Activated effector memory CD4-positive, alpha-beta T cell treated with Interleukin-2 at 50 U/mL for 16 hours (primary cell): ENCODE measurements at regions not wholly inside any gene's neighbourhood (a gene's known extent, or its start where the extent isn't known, plus 50 kb on each side); places are given as distances from the start of the nearest gene placed in this dataset.

Experiments used
- DNase-seq: peaks from one replicate; pipeline ENCODE4 v3.0.0-alpha.2; 2020

DNA sequence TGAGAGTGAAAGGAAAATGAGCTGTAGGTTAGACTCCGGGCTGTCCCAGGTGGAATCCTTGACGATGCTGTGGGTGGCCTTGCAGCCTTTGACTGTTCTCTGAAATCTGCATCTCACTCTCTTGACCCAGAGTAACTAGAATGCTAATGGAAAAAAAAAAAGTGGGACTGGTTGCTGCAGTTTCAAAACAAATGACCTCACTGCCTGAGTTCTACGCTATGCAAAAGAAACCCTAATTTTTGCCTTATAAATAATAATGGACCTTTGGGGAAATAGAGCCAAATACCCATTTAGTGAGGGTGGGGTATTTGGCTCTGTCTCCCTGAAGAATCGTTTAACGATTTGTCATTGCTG is 309.7 kb upstream of the C2CD4B start:
- DNase-seq = no peak

DNA sequence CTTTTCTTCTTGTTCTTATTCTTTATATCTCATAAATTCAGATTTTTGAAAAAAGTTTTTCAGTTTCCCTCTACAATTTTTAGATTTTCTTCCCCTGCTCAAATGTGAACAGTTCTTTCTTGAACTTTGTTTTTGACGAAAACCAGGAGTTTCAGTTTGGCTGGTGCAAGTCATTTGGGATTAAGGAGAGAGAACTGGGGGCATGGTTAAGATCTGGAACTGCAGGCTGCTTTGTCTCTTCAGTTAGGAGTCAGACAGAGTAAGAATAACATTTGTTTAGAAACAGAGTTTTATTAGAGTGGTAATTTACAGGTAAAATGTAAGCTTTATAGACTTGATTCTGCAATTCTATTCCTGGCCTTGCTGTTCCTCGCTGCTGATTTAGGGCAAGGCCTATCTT is 310.5 kb upstream of the C2CD4B start:
- DNase-seq = no peak

DNA sequence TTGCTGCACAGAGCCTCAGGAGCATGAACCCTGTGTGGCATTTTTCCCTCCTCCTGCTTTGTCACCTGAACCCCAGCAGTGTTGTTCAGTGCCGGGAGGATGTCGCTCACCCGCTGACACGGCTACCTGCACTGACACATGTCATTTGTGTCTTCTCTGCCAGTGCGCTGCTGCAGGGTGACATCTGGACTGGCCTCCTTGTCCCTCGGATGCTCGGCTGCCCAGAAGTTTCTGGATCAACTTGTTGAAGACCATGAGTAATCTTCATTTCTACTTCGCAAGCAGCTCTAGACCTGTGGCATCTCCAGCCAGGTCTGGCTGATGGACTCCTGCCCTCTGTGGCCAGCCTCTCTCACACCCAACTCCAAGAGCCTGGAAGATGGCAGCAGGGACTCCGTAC is 311.1 kb upstream of the C2CD4B start:
- no peak for DNase-seq

DNA sequence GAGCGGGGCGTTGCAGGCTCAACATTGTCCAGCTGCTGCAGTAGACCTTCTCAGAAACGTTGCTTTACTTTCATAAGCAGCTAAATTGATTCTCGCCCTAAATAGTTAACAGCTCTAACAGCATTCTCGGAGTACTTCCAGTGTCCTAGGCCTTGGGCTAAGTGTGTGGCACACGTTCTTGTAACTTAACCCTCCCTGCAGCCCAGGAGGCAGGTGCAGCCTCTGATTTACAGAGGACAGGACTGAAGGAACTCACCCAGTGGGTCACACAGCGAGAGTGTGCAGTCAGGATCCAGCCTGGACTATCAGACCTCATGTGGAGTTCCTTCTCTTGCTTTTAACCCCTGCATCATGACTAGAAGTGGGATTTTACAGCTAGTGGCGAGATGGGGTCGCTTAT is 312.8 kb upstream of the C2CD4B start:
- DNase-seq = no peak

DNA sequence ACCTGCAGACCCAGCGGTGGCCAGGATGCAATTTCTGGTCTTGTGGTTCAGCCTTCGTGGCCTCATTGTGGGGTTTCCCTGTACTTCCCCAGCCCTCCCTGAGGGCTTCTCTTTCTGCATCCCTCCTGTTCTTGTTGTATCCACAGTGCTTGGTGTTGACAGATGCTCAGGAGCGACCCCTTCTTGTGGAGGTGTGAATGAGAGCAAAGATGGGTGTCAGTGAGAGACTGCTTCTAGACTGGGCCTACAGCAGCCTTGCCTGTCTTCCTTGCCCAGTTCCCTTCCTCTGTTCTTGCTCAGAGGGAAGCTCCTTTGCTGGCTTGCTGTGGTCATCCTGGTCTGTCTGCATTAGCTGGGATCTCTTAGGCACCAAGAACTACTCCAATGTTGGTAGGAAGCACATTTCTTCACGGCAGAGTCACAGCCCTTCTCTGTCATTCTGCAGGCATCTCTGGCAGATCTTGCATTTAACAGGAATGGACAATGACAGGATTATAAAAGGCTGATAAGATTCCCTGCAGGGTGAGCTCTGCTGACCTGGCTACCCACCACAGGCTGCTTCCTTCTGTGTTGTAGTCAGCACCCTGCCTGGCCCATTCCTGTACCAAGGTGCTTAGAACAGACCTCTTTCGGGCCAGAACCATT is 317.8 kb upstream of the C2CD4B start:
- no peak for DNase-seq

DNA sequence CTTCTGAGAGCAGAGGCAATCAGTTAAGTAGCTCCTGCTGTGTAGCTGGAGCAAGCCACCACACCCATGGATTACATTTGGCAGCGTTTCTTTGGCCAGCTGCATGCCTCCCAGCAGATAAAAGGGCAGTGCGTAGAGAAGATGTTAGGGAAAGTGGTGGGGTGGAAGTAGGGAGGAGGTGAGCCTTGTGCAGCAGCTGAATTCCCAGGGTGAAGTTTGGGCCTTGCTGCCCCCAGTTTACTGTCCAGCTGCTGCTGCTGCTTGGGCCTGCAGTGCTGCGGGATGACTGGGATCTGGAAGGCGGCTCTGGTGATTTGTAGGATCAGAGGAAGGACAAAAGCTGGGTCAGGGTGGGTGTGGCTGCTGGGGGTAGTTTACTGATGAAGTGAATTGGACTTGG is 318.7 kb upstream of the C2CD4B start:
- no peak for DNase-seq

DNA sequence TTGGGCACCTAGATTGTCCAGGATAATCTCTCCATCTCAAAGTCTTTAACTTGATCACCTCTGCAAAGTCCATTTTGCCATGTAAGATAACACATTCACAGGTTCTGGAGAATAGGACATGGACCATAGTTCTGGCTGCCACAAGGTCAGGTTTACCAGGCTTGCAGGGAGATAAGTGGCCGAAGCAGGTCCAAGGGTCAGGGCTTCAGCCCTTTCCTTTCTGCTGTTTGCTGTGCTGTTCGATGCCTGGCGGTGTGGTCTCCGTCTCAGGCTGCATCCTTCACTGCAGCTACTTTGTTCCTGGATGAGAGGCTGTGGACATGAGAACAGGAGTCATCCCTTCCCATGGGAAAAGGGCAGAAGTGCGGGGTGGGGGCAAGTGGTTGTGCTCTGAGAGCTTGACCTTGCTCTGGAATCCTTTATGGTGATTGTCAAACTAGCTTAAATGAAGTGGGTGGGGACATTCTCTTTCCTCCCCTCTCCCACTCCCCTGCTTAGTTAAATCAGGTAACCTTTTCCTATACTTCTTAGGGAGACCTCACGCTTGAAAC is 320.2 kb upstream of the C2CD4B start:
- no peak for DNase-seq

DNA sequence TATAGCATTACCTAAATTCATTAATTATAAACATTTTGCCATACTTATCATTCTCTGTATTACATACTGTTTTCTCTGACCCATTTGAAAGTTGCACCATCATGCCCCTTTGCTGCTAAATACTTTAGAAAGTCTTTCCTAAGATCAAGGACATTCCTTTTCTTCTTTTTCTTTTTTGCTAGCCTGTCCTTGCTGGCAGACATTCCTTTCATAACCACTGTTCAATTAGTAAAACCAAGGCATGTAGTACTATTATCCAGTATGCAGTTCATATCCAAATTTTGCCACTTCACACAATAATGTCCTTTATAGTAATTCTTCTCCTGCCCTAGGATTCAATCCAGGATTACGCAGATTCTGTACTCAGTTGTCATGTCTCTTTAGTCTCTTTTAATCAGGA is 321.0 kb upstream of the C2CD4B start:
- no peak for DNase-seq

DNA sequence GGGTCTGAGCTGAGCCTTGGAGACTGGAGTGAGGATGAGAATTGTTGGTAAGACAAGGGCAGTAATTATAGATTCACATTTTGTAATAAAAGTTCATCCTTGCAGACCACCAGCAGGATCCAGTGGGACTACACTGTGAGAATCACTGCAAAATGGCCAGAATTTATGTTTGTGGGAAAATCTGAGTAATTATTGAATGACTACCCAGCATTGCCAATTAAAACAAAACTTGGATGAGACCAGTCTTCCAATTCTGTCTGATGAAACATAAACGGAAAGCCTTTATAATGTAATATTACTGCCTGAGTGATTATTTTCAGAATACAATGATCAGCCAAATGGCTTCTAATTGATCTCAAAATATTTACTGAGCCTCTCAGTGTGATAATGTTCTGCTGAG is 323.3 kb upstream of the C2CD4B start:
- no peak for DNase-seq

DNA sequence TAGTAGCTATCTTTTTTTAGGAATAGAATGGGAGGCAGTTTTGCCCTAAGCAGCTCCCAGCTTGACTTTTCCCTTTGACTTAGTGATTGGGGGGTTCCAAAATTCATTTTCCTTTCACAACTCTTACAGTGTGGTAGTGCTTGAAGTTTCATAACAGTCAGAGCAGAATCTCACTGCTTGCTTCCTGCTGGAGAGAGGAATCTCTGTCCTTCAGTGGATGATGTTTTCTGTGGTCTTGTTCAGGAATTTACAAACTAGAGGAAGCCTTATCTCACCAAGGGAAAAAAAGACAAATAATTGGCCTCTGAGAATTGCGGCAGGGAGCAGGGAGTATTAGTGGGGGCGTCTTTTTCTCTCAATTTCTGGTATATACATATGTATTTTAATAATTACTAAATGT is 326.6 kb upstream of the C2CD4B start:
- no peak for DNase-seq

DNA sequence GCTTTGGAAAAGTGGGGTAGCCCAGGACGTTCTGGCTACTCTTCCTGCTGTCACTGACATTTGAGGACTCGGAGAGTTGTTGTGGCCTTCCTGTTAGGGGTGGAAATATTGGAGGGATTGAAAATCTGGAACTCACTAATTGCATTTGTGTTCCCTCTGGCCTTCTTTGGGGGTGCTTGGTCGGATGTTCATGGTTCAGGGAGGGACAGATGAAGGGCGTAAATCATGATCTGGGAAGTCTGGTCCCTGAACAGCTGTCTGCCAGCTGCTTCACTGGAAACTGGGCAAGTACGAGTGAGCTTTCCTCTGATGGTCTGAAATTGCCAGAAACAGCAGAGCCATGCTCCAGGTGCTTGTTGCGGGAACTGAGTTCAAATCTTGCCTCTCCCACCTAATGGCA is 327.8 kb upstream of the C2CD4B start:
- no peak for DNase-seq

DNA sequence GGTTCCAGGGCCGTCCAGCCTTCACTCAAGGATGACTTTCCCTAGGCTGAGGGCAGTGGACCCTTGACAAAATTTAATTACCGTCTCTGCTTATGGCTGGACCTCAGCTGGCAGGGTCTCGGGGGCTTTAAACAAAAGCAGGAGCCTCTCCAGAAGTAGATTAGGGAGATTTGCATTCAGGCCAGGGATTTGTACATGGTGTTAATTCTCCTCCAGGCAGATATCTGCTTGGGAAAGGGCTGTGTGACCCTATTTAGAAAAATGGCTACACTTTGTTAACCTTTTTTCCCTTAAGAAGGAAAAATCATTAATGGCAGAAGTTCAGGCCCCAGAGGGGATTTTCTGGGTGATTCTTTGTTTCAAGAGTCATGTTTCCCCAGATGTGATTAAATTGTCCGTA is 329.1 kb upstream of the C2CD4B start:
- no peak for DNase-seq

DNA sequence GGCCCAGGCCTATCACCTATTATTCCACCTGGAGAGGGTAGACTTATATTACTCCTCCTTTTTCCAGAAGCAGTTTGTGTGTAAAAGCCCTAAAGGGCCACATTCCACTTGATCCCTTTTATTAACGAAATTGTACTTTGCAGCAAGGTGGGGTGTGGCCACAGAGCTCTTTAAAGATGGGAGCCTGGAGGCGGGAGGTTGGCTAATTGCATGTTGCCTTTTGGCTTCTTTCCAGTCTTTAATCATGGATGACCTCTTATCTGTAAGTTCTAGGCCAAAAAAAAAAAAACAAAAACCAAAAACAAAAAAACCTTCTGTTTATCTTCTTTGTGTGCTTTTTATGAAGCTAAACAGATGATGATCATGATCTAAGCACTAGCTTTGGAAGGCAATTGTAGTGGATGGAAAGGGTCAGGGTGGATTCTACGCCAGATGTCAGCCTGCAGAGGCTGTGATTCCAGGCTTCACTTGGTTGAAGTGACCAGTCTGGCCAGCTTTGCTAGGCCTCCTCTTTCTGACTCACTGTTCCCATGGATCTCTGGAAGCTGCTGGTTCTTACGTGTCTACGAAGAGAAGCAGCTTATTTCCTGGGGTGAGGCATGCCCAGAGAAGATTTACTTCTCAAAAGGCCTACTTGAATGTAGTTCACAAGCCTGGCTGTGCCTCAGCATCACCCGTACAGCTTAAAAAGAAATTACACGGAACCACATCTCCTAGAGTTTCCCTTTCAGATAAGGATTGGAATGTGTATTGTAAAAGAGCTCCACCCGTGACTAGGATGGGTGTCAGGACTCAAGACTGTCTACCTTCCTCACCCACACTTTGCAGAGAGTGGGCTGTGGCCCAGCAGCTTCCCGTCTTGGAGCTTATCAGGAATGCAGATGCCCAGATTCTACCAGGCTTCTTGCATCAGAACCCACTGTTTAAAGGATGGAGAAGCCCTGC is 330.9 kb upstream of the C2CD4B start:
- no peak for DNase-seq

DNA sequence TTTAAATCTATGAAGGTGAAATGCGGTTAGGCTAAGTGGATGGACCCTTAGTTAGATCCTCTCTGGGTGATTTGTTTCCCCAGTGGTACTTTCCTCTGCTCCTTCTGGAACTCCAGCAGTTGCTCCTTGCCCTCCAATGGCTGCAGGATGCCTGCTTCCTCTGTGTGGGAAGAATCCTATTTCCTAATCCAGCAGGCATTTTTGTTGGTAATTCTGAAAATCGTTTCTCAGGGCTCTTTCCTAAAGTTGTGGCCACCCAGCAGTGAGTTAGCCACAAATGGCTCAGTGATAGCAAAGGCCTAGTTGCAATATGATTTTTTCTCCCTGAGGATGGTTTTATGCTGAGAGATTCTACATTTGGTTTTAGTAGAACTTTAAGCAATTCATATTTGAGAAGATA is 332.3 kb upstream of the C2CD4B start:
- DNase-seq = no peak

DNA sequence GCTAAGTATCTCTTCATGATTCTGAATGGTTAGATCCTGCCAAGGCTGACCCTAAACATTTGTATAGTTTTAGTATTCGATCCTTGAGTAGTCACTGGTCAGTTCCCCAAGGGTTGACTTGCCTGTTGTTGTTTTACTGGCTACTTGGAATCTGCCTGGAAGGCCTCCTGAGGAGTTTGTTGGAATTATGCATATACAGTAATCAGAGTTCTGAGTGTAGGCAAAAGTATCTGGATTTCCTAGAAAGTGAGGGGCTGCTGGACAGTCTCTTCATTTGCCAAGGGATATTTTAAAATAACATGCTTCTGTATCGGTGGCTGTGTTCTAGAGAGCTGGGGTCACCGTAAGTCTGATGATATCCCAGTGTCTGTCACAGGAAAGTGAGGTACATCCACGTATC is 333.2 kb upstream of the C2CD4B start:
- DNase-seq = no peak

DNA sequence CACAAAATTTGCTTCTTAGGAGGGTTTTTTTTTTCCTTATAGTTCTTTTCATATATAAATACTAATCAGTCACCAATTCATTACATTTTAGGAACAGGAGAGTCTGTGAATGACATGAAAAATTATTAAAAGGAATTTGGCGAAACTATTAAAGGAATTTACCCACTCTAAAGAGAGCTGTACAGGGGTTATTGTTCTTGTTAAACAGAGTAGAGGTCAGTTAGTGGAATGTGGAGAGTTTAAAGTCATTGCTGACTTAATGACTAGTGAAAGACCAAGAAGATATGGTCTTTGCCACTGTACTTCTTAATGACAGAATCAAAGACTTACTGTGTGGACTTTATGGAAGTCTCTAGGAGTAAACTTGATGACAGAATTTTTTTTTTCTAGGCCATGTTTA is 333.6 kb upstream of the C2CD4B start:
- no peak for DNase-seq

DNA sequence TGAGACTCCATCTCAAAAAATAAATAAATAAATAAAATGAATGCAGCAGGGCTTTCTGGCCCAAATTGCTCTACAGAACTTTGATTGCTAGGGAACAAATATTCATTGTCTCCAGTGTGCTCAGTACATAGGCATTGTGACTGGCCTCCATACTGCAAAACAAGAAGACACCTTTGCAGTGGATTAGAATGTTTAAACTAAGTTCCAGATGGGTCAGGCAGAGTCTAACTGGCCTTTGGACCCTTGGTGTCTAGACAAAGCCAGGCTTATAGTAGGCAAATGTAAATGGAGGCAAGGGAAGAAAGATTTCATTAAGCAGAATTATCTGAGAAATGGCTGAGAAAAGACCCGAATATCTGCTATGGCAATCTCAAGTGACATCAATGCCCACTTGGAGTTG is 335.2 kb upstream of the C2CD4B start:
- no peak for DNase-seq

DNA sequence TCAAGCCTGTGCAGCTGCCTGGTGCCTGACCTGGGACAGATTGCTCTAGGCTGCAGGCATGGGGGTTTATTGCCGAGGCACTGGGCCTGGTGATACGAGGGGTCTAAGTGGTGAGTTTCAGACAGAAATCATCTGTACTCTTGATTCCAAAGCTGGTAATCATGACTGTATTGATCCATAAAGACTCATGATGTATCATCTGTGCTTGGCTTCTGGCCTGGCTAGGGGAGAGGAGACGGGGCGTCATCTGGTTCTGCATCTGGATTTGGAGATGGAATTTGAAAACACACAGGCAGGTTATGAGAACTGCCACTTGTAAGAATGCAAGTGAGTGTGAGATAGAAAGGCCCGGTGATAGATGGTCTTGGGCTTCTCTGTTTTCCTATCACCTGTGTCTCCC is 337.4 kb upstream of the C2CD4B start:
- DNase-seq = no peak

DNA sequence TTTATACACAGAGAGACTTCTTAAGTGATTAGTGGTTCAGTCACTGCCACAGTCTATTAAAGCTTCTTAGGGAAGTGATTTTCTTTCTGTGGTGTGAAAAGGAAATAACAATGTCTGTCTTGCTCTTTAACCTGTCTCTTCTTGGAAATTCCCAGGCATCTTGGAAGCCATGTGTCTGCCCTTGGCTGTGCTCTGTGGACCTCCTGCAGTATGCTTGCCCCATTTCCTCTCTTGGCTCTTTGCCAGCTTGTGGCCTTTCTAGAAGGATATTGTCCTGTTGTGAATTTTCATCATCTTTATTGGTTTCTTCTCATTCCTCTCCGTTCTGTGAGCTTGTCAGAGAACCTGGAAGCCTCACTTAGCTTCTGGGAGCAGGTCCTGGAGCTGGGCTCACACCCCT is 338.4 kb upstream of the C2CD4B start:
- DNase-seq = no peak

DNA sequence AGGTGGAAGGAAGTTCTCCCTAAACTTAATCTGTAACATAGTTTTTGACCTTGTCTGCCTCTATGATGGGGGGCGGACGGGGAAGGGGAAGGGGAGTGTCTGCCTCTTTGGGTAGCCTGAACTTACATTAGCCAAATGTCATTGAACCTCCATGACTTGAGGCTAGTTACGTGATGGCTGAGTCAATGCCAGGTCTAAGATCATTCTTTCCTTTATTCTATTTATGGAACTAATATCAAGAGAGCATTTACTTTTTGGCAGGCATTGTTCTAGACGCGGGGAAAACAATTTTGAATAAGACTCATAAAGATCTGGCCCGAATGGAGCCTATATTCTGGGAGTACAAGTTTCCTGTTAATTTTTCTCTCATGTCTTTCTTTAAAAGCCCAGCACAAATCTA is 340.7 kb upstream of the C2CD4B start:
- no peak for DNase-seq

DNA sequence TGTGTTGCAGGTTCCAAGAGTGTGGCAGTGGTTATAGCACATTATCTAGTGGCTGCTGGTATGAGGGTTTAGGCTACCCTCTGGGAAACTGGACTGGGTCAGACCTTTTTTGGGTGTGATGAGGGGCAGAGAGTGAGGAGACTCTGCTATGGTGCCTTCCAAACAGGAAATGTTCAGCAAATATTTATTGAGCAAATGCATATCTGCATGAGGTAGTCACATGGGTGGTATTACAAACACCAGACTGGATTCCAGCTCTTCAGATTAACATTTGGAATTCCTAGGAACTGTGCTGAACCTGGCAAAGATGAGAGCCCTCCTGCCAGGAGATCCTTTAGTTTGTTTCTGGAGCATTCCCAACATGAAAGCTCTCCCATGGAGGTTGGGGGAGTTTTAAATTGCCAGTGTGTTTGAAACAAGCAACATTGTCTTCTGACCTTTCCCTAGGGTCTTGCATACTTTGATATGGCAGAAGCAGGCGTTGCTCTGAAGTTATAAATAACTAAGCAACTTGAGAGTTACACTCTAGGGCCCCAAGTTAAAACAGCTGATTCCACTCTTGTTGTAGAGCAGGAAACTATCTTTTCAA is 341.2 kb upstream of the C2CD4B start:
- no peak for DNase-seq

DNA sequence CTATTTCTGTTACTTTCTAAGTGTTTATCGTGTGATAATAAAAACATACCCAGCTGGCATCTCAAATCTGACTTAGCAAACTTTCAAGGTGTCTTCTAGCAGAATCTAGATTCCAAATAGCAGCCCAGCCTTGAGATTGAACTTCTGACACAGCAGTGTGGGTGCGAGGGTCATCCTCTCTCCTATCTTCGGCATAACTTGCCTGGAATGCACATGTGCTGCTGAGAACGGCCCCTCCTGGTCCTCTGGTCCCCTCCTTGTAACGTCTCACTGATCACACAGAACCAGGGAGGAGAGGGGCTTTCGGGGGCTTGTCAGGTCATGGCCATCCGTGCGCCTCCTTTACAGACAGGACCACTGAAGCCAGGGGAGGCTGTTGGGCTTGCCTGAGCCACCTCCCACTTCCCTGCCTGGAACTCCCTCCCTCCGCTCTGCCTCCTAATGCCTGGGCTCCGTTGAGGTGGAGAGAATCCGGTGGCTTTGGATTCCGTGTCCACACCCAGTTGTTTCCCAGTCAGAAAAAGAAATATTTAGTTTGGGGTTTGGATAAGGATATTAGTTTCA is 344.4 kb upstream of the C2CD4B start:
- no peak for DNase-seq

DNA sequence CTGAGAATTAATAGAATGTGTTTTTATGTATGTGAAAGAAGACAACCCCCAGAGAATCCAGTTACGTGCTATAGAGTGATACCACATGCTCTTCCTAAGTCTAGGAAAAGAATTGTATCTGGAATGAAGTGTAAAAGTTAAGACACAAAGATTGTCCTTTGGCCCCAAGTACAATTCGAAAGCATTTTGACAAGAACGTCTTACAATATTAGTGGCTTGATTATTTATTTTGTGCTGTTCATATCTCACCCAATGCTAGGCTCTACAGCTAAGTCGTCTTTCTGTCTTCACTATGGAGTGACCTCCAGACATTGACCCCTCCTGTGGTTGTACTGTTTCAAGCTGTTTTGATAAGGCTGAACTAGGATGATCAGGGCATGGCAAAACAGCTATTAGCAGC is 345.7 kb upstream of the C2CD4B start:
- DNase-seq = no peak

DNA sequence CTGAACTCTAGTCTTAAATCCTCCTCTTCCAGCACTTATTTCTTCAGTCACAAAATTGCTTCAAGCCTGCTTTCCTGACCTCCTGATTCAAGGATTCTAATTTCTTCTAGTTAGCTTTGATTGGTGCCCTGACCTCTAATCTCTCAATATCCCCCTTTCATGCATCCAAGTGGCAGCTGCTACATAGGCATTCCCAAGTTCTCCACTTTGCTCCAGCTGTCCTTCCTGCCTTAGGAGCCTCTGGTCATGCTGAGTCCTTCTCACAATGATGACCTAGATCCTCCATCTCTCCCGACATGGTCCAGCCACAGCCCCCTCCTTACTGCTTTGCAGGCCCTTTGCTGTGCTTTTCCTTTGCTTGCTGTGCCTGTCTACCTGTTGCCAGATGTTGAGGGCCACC is 347.8 kb upstream of the C2CD4B start:
- DNase-seq = no peak
